HEK293 (cell line): ENCODE measurements at regions not wholly inside any gene's neighbourhood (a gene's known extent, or its start where the extent isn't known, plus 50 kb on each side); places are given as distances from the start of the nearest gene placed in this dataset.

Experiments used
- ATF2 ChIP-seq: fragments of 450-650 bp; formaldehyde crosslinking; IDR thresholded peaks from 2 replicates; pipeline ENCODE4 v1.5.1; 2016; ENCODE audit warnings: missing biosample characterization, missing genetic modification characterization, low read depth
- CTCF ChIP-seq: fragments of 450-650 bp; formaldehyde crosslinking; IDR thresholded peaks from 2 replicates; pipeline ENCODE4 v1.5.1; 2016; ENCODE audit warnings: missing biosample characterization, missing genetic modification characterization
- HOXA7 ChIP-seq: sonication (generic); formaldehyde crosslinking; IDR thresholded peaks from 2 replicates; pipeline ENCODE4 v1.8.1; 2022; ENCODE audit warnings: missing genetic modification reagents, borderline replicate concordance
- KLF1 ChIP-seq: fragments of 450-650 bp; formaldehyde crosslinking; IDR thresholded peaks from 2 replicates; pipeline ENCODE4 v1.5.1; 2016; ENCODE audit warnings: missing biosample characterization, missing genetic modification characterization
- PRDM10 ChIP-seq: fragments of 450-650 bp; formaldehyde crosslinking; IDR thresholded peaks from 2 replicates; pipeline ENCODE4 v1.5.1; 2016; ENCODE audit warnings: missing biosample characterization, missing genetic modification characterization
- ZNF175 ChIP-seq: fragments of 450-650 bp; formaldehyde crosslinking; IDR thresholded peaks from 2 replicates; pipeline ENCODE4 v1.5.1; 2016; ENCODE audit warnings: missing biosample characterization, missing genetic modification characterization
- ZNF704 ChIP-seq: fragments of 450-650 bp; formaldehyde crosslinking; IDR thresholded peaks from 2 replicates; pipeline ENCODE4 v1.5.1; 2016; ENCODE audit warnings: missing biosample characterization, missing genetic modification characterization

- no peak for TF ChIP-seq PRDM10 (tag by site-specific recombination)
- TF ChIP-seq ATF2 (tag by site-specific recombination) = no peak
- no peak for TF ChIP-seq HOXA7 (CRISPR knock-in tag)
- no peak for TF ChIP-seq ZNF175
- TF ChIP-seq ZNF704 (tag by site-specific recombination) = no peak
- no peak for TF ChIP-seq KLF1 (tag by site-specific recombination)
- TF ChIP-seq CTCF (tag by site-specific recombination) = no peak
Observed at GRCh38 chr7:85916016-85916415, 727.7 kb upstream of the GRM3 start.
